ENCODE measurements at regions not wholly inside any gene's neighbourhood (a gene's known extent, or its start where the extent isn't known, plus 50 kb on each side); places are given as distances from the start of the nearest gene placed in this dataset.

DNA sequence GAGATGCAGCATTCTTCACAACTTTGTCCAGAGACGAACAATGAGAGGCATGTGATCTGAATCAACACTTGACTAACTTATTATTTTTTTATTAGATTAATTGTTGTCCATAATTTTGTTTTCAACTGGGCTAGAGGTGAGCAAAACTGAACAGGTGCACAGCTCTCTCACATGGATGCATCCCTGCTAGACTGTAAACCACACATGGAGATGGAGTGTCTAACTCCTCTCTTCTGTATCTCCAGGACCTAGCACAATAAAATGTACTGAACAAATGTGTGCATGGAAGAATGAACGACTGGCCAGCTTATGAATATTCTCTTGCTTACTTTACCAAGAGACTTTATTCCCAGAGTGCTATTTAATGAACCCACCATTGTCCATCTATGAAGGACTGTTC, 627.7 kb downstream of the LIG4 start (continued):
- no peak for TF ChIP-seq ZFP41 (tag by site-specific recombination; IDR thresholded peaks at IDR 0.05; ENCODE audit: borderline replicate concordance)
- TF ChIP-seq ZNF335 (tag by site-specific recombination; conservative IDR thresholded peaks at IDR 0.05): no peak
- no peak for TF ChIP-seq ZNF416 (tag by site-specific recombination; IDR thresholded peaks at IDR 0.05)
- no peak for TF ChIP-seq ZNF248 (tag by site-specific recombination; IDR thresholded peaks at IDR 0.05)
- no peak for TF ChIP-seq HOXC10 (CRISPR knock-in tag; IDR thresholded peaks at IDR 0.05)

DNA sequence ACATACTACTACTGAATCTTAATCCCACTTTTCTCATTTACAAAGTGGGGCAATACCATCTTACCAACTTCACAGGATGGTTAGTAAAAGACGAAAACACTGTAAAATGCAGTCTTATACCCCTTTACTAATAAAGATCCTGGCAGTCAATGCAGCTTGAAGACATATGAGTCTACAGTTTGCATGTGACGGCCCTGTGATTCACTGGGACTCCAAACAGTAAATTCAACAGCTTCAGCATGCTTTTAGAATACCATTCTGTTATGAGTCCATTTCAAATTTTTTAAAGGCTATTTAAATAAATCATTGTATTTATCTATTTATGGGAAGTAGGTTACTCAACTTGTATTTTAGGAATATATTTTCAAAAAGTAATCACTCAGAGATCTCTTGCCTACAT, 629.1 kb downstream of the LIG4 start:
- Histone ChIP-seq H3K4me1 (ENCODE audit: control insufficient read depth, insufficient read depth, low read length) (no peaks in the 10 kb centered on the region), H3K4me3 (ENCODE audit: low read depth, low read length) (no peak overlapping the region), H3K36me3 (ENCODE audit: control insufficient read depth in 2 of 2, insufficient read depth in 1 of 2, low read length in 2 of 2) (no peaks in the 10 kb centered on the region), H3K9me3 (ENCODE audit: control insufficient read depth, insufficient read depth, low read depth, low read length) (no peaks in the 10 kb centered on the region), H3K27ac (ENCODE audit: extremely low read depth, low read depth, low read length) (no peak overlapping the region)
- ChIA-PET CTCF (no interaction called here), POLR2A (no interaction called here)
- no peak for TF ChIP-seq ZBTB17 (tag by site-specific recombination; IDR thresholded peaks at IDR 0.05)
- no peak for TF ChIP-seq HOXA7 (CRISPR knock-in tag; IDR thresholded peaks at IDR 0.05; ENCODE audit: borderline replicate concordance)
- TF ChIP-seq, protein P1, sequence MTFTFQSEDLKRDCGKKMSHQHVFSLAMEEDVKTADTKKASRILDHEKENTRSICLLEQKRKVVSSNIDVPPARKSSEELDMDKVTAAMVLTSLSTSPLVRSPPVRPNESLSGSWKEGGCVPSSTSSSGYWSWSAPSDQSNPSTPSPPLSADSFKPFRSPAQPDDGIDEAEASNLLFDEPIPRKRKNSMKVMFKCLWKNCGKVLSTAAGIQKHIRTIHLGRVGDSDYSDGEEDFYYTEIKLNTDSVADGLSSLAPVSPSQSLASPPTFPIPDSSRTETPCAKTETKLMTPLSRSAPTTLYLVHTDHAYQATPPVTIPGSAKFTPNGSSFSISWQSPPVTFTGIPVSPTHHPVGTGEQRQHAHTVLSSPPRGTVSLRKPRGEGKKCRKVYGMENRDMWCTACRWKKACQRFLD (tag by site-specific recombination; IDR thresholded peaks at IDR 0.05): no peak
- no peak for TF ChIP-seq YY2 (tag by site-specific recombination; IDR thresholded peaks at IDR 0.05)
- TF ChIP-seq KLF16 (tag by site-specific recombination; IDR thresholded peaks at IDR 0.05): no peak
- no peak for TF ChIP-seq ZNF837 (tag by site-specific recombination; IDR thresholded peaks at IDR 0.05)

DNA sequence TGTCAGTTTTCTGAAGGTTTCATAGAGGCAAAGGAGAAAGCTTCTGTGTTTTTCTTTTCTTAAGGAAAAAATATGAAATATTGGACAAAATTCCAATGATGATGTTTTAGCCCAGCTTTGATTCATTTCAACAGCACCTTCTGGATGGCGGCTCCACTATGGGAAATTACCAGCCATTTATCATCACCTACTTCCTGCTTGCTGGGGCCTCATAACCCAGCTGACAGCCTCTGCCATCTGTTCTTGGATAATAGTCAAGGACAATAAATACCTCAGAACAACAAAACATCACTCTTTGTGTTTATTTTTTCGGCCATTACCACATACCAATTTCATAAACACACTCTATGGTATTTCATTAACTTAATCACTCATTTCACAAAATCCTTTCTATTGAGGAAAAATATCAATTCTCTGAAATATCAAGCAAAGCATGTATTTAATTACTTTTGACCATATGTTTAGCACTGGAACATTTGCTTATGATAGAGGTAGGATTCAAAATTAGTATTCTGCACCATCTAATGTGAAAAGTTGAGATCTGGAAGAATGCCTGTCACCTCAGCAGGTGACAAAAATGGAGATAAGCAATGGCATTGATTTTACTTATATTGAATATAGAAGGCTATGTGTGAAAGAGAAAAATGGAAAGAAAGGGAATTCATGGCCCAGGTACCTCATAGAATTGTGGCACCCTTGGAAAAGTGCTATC, 629.7 kb downstream of the LIG4 start:
- Histone ChIP-seq H3K36me3 (ENCODE audit: control insufficient read depth in 2 of 2, insufficient read depth in 1 of 2, low read length in 2 of 2) (no peaks in the 10 kb centered on the region), H3K4me1 (ENCODE audit: control insufficient read depth, insufficient read depth, low read length) (no peaks in the 10 kb centered on the region), H3K27ac (ENCODE audit: extremely low read depth, low read depth, low read length) (no peak overlapping the region), H3K4me3 (ENCODE audit: low read depth, low read length) (no peak overlapping the region), H3K9me3 (ENCODE audit: control insufficient read depth, insufficient read depth, low read depth, low read length) (no peaks in the 10 kb centered on the region)
- ChIA-PET POLR2A (no interaction called here), CTCF (no interaction called here)
- TF ChIP-seq, protein P2, sequence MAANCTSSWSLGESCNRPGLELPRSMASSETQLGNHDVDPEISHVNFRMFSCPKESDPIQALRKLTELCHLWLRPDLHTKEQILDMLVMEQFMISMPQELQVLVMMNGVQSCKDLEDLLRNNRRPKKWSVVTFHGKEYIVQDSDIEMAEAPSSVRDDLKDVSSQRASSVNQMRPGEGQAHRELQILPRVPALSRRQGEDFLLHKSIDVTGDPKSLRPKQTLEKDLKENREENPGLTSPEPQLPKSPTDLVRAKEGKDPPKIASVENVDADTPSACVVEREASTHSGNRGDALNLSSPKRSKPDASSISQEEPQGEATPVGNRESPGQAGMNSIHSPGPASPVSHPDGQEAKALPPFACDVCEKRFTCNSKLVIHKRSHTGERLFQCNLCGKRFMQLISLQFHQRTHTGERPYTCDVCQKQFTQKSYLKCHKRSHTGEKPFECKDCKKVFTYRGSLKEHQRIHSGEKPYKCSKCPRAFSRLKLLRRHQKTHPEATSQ (tag by site-specific recombination; IDR thresholded peaks at IDR 0.05): no peak
- TF ChIP-seq SP7 (tag by site-specific recombination; IDR thresholded peaks at IDR 0.05): no peak
- TF ChIP-seq, protein P3, sequence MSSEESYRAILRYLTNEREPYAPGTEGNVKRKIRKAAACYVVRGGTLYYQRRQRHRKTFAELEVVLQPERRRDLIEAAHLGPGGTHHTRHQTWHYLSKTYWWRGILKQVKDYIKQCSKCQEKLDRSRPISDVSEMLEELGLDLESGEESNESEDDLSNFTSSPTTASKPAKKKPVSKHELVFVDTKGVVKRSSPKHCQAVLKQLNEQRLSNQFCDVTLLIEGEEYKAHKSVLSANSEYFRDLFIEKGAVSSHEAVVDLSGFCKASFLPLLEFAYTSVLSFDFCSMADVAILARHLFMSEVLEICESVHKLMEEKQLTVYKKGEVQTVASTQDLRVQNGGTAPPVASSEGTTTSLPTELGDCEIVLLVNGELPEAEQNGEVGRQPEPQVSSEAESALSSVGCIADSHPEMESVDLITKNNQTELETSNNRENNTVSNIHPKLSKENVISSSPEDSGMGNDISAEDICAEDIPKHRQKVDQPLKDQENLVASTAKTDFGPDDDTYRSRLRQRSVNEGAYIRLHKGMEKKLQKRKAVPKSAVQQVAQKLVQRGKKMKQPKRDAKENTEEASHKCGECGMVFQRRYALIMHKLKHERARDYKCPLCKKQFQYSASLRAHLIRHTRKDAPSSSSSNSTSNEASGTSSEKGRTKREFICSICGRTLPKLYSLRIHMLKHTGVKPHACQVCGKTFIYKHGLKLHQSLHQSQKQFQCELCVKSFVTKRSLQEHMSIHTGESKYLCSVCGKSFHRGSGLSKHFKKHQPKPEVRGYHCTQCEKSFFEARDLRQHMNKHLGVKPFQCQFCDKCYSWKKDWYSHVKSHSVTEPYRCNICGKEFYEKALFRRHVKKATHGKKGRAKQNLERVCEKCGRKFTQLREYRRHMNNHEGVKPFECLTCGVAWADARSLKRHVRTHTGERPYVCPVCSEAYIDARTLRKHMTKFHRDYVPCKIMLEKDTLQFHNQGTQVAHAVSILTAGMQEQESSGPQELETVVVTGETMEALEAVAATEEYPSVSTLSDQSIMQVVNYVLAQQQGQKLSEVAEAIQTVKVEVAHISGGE (tag by site-specific recombination; conservative IDR thresholded peaks at IDR 0.05; ENCODE audit: low read depth): no peak
- no peak for TF ChIP-seq ZNF274 (IDR thresholded peaks at IDR 0.05; ENCODE audit: low read length)
- no peak for TF ChIP-seq ZNF274 (tag by site-specific recombination; IDR thresholded peaks at IDR 0.05; ENCODE audit: borderline replicate concordance)
- TF ChIP-seq ZBTB20 (tag by site-specific recombination; IDR thresholded peaks at IDR 0.05): no peak
- no peak for TF ChIP-seq ZNF707 (tag by site-specific recombination; IDR thresholded peaks at IDR 0.05)
- TF ChIP-seq ZNF530 (tag by site-specific recombination; IDR thresholded peaks at IDR 0.05; ENCODE audit: low read depth): no peak
- TF ChIP-seq REPIN1 (tag by site-specific recombination; IDR thresholded peaks at IDR 0.05; ENCODE audit: low read depth): no peak
- TF ChIP-seq, protein P4, sequence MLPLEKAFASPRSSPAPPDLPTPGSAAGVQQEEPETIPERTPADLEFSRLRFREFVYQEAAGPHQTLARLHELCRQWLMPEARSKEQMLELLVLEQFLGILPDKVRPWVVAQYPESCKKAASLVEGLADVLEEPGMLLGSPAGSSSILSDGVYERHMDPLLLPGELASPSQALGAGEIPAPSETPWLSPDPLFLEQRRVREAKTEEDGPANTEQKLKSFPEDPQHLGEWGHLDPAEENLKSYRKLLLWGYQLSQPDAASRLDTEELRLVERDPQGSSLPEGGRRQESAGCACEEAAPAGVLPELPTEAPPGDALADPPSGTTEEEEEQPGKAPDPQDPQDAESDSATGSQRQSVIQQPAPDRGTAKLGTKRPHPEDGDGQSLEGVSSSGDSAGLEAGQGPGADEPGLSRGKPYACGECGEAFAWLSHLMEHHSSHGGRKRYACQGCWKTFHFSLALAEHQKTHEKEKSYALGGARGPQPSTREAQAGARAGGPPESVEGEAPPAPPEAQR (tag by site-specific recombination; IDR thresholded peaks at IDR 0.05): no peak
- TF ChIP-seq SP2 (tag by site-specific recombination; IDR thresholded peaks at IDR 0.05): no peak
- no peak for TF ChIP-seq RBAK (tag by site-specific recombination; IDR thresholded peaks at IDR 0.05)
- TF ChIP-seq, protein P5, sequence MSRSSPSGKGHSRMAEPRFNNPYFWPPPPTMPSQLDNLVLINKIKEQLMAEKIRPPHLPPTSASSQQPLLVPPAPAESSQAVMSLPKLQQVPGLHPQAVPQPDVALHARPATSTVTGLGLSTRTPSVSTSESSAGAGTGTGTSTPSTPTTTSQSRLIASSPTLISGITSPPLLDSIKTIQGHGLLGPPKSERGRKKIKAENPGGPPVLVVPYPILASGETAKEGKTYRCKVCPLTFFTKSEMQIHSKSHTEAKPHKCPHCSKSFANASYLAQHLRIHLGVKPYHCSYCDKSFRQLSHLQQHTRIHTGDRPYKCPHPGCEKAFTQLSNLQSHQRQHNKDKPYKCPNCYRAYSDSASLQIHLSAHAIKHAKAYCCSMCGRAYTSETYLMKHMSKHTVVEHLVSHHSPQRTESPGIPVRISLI (tag by site-specific recombination; IDR thresholded peaks at IDR 0.05): no peak
- no peak for TF ChIP-seq ZNF146 (tag by site-specific recombination; IDR thresholded peaks at IDR 0.05)
- TF ChIP-seq ZNF2 (tag by site-specific recombination; IDR thresholded peaks at IDR 0.05): no peak
- no peak for TF ChIP-seq ZNF211 (tag by site-specific recombination; IDR thresholded peaks at IDR 0.05; ENCODE audit: low read depth)
